ENCODE measurements at regions not wholly inside any gene's neighbourhood (a gene's known extent, or its start where the extent isn't known, plus 50 kb on each side); places are given as distances from the start of the nearest gene placed in this dataset.

- ChIA-PET CTCF (ENCODE audit: low intra/inter-chr PET ratio, low total read pairs) (no interaction called here), POLR2A (no interaction called here)
- in situ Hi-C loops (cut with HindIII; ENCODE audit: extremely low pct_ligation_motif_present, low pct_unique_long_range_greater_than_20kb), result no loop called here
Observed at GRCh38 chr15:34656005-34656796, 72.8 kb upstream of the GOLGA8B start.

More at GRCh38 chr15:34656005-34656796, 72.8 kb upstream of the GOLGA8B start:
- Histone ChIP-seq H3K4me2 (ENCODE audit: low read depth, low read length) (no peak overlapping the region), H4K20me1 (ENCODE audit: insufficient read depth, low read length) (no peaks in the 10 kb centered on the region), H3K36me3 (replicated peaks in 1 of 2; ENCODE audit: control insufficient read depth in 1 of 2, insufficient read depth in 2 of 2, low read length in 2 of 2) (no peaks in the 10 kb centered on the region), H3K9me3 (ENCODE audit: low read length) (no peaks in the 10 kb centered on the region), H3K9ac (ENCODE audit: insufficient read depth, low read depth, low read length) (no peak overlapping the region), H3K4me1 (ENCODE audit: insufficient read depth, low read length) (no peaks in the 10 kb centered on the region), H2AFZ (ENCODE audit: low read length) (no peak overlapping the region), H3K27me3 (ENCODE audit: control insufficient read depth in 1 of 2, insufficient read depth in 2 of 2, low read length in 2 of 2) (no peaks in the 10 kb centered on the region; a peak in 1 of 5 replicates), H3K4me3 (replicated peaks in 1 of 3; ENCODE audit: insufficient read depth in 1 of 3, low read depth in 2 of 3, low read length in 3 of 3) (no peak overlapping the region), H3K27ac (ENCODE audit: extremely low read length, insufficient read depth, low read length) (no peak overlapping the region), H3K79me2 (ENCODE audit: insufficient read depth, low read length) (no peaks in the 10 kb centered on the region)
- TF ChIP-seq SP4 (CRISPR knock-in tag; IDR thresholded peaks at IDR 0.05), result no peak
- no peak for TF ChIP-seq PRPF4 (IDR thresholded peaks at IDR 0.05; ENCODE audit: low read depth, low read length, poor library complexity, severe bottlenecking)
- no peak for TF ChIP-seq ATRX (CRISPR knock-in tag; IDR thresholded peaks at IDR 0.05; ENCODE audit: borderline replicate concordance)
- no peak for TF ChIP-seq ZNF782 (CRISPR knock-in tag; IDR thresholded peaks at IDR 0.05; ENCODE audit: borderline replicate concordance)
- no peak for TF ChIP-seq SNAPC4 (CRISPR knock-in tag; IDR thresholded peaks at IDR 0.05)
- TF ChIP-seq ZNF577 (CRISPR knock-in tag; IDR thresholded peaks at IDR 0.05; ENCODE audit: borderline replicate concordance, low read depth), result no peak
- TF ChIP-seq PCBP1 (IDR thresholded peaks at IDR 0.05; ENCODE audit: borderline replicate concordance, low read depth, low read length), result no peak
- no peak for TF ChIP-seq ZNF639 (CRISPR knock-in tag; conservative IDR thresholded peaks at IDR 0.05)
- FAIRE-seq (no peak), DNase-seq (ENCODE audit: low spot score) (no peak), ATAC-seq (no peak)
- 19% methylated on average over 6 of the region's 6 CpGs for WGBS (ENCODE audit: low lambda C conversion rate)
- intact Hi-C loops (cut with micrococcal nuclease; ENCODE audit: unreplicated experiment), result no loop called here
- no TSS peak for BruUV-seq (replicated peaks)
